ENCODE measurements at regions not wholly inside any gene's neighbourhood (a gene's known extent, or its start where the extent isn't known, plus 50 kb on each side); places are given as distances from the start of the nearest gene placed in this dataset.

GRCh38 chr3:187947927-187948682 is 202.8 kb upstream of the BCL6 start:
- FAIRE-seq (no peak), DNase-seq (ENCODE audit: insufficient read length, low spot score) (no peak)

- FAIRE-seq = no peak
- DNase-seq (ENCODE audit: insufficient read length, low spot score) = no peak
These were observed 204.0 kb upstream of the BCL6 start for GRCh38 chr3:187949093-187949820.

GRCh38 chr3:187950671-187951070 is 203.3 kb upstream of the LPP start:
- FAIRE-seq = no peak
- no peak for DNase-seq (ENCODE audit: insufficient read length, low spot score)

GRCh38 chr3:187951452-187952190 is 202.3 kb upstream of the LPP start:
- FAIRE-seq (no peak), DNase-seq (ENCODE audit: insufficient read length, low spot score) (no peak)

GRCh38 chr3:187952849-187953248 is 201.1 kb upstream of the LPP start:
- FAIRE-seq (no peak), DNase-seq (ENCODE audit: insufficient read length, low spot score) (no peak)

- DNase-seq (ENCODE audit: insufficient read length, low spot score) = no peak
- no peak for FAIRE-seq
These were observed 199.5 kb upstream of the LPP start for GRCh38 chr3:187954516-187954872.

- FAIRE-seq = no peak
- no peak for DNase-seq (ENCODE audit: insufficient read length, low spot score)
These were observed 198.9 kb upstream of the LPP start for GRCh38 chr3:187954873-187955586.

GRCh38 chr3:187955587-187955952 is 198.4 kb upstream of the LPP start:
- FAIRE-seq = no peak
- DNase-seq (ENCODE audit: insufficient read length, low spot score) = no peak

GRCh38 chr3:187957165-187957581 is 196.8 kb upstream of the LPP start:
- DNase-seq (ENCODE audit: insufficient read length, low spot score) (no peak), FAIRE-seq (no peak)

- DNase-seq (ENCODE audit: insufficient read length, low spot score) (no peak), FAIRE-seq (no peak)
These were observed 196.4 kb upstream of the LPP start for GRCh38 chr3:187957582-187957981.

- FAIRE-seq (no peak), DNase-seq (ENCODE audit: insufficient read length, low spot score) (no peak)
These were observed 195.4 kb upstream of the LPP start for GRCh38 chr3:187958432-187959003.

- FAIRE-seq (no peak), DNase-seq (ENCODE audit: insufficient read length, low spot score) (no peak)
These were observed 193.1 kb upstream of the LPP start for GRCh38 chr3:187960820-187961219.

GRCh38 chr3:187961366-187961765 is 192.6 kb upstream of the LPP start:
- no peak for DNase-seq (ENCODE audit: insufficient read length, low spot score)
- FAIRE-seq = no peak

- no peak for FAIRE-seq
- DNase-seq (ENCODE audit: insufficient read length, low spot score) = no peak
These were observed 190.8 kb upstream of the LPP start for GRCh38 chr3:187963003-187963676.

GRCh38 chr3:187963677-187964385 is 190.1 kb upstream of the LPP start:
- DNase-seq (ENCODE audit: insufficient read length, low spot score) (no peak), FAIRE-seq (no peak)

- no peak for FAIRE-seq
- no peak for DNase-seq (ENCODE audit: insufficient read length, low spot score)
These were observed 189.2 kb upstream of the LPP start for GRCh38 chr3:187964760-187965159.

GRCh38 chr3:187966096-187966495 is 187.9 kb upstream of the LPP start:
- FAIRE-seq = no peak
- no peak for DNase-seq (ENCODE audit: insufficient read length, low spot score)

- DNase-seq (ENCODE audit: insufficient read length, low spot score) (no peak), FAIRE-seq (no peak)
These were observed 187.1 kb upstream of the LPP start for GRCh38 chr3:187966636-187967406.

GRCh38 chr3:187967993-187968392 is 186.0 kb upstream of the LPP start:
- DNase-seq (ENCODE audit: insufficient read length, low spot score) = no peak
- FAIRE-seq = no peak

Data from GM19239 (cell line).